Activated CD4-positive, alpha-beta T cell treated with anti-CD3 and anti-CD28 coated beads, Interleukin-10, Interleukin-2, amounts not matched to agents 100 ng/mL and 50 ng/mL, durations not matched to agents 16 hours and 8 hours (primary cell): ENCODE measurements at regions not wholly inside any gene's neighbourhood (a gene's known extent, or its start where the extent isn't known, plus 50 kb on each side); places are given as distances from the start of the nearest gene placed in this dataset.
"Not testable (repeated sequence)": the region's sequence is repeated elsewhere in the genome, so short reads cannot be mapped to it uniquely, and the experiment has no call there.

Experiments
- DNase-seq: peaks from one replicate; pipeline ENCODE4 v3.0.0-alpha.2; 2020

DNA sequence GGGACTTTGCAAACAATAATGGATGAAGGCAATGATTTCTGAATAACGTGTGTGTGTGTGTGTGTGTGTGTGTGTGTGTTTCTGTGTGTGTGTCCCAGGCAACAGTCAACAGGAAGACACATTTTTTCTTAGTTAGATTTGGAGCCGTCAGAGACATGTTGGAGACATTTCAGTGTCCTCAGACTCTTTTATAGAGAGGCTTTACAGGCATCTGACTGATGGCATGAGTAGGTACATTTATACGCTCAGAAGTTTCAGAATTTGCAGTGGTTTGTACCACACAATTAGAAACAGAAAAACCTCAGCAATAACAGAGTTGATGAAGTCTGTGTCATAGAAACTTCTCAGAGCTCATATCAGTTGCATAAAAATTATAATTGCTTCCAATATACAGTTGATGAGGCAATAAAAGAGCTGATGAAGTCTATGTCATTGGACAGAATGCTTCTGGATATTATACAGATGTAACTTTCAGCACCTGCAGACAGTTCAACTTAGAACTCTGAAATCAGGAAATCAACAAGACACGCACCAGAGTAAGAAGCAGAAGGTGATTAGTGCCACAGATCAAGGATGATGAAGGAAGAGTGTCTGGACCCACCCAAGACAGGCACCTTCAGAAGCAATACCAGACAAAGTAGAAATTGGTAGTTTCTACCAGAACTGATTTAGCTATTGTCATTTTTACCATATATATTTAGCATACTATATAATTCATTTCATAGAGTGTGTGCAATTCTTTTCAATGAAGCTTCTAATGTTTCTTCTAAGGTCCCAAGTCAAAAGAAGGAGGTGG, 104.5 kb upstream of the LYZL1 start:
- no peak for DNase-seq

DNA sequence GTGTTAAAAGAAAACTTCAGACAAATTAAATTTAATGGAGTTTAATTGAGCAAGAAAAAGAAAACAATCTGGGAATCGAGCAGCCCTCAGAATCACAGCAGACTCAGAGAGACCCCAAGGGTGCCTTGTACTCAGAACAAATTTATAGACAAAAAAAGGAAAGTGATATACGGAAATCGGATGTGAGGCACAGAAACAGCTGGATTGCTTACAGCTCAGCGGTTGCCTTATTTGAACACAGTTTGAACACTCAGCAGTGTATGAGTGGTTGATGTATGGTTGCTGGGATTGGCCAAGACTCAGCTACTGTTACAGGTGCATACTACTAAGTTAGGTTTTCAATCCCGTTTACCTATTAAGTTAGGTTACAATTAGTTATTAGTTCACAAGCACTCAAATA, 103.8 kb upstream of the LYZL1 start:
- no peak for DNase-seq

DNA sequence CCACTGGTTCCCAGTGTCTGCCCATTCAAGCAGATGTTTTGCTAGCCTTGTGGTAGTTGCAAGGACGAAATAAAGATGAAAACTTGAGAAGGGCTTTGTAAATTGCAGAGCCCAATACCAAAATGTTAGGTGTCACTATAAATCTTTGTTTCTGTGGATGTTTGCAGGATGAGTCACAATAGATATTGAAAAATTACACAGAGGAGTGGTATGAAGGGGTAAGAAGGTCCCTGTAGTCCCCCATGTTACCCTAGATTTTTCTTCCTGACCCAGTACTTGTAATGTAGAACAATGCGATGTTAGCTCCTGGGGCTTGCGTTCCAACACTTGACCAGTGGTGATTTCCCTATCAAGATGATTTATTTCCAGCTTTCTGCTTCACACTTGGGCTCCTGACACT, 102.6 kb upstream of the LYZL1 start:
- DNase-seq, result no peak

GRCh38 chr10:29189256-29189655, 99.6 kb upstream of the LYZL1 start:
- DNase-seq, result no peak

DNA sequence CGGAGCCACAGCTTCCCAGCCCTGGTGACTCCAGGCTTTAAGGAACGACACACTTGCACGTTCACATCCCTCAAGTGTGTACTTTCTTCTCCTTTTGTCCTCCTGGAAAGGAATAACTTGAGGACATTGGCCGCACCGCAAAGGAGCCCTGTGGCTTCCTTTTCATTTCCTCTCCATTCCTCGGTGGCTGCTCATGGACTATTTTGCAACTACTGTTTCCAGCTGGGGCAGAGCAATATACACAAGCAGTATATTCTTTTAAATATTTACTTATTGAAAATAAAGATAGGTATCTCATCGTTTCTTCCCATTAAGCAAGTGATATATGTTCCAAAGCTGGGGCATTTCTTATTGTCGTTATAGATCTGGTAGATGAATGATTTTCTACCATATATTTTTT, 97.2 kb upstream of the LYZL1 start:
- no peak for DNase-seq

GRCh38 chr10:29199339-29199738, 89.5 kb upstream of the LYZL1 start:
- no peak for DNase-seq

- no peak for DNase-seq
These were observed 88.8 kb upstream of the LYZL1 start for GRCh38 chr10:29199941-29200679.

DNA sequence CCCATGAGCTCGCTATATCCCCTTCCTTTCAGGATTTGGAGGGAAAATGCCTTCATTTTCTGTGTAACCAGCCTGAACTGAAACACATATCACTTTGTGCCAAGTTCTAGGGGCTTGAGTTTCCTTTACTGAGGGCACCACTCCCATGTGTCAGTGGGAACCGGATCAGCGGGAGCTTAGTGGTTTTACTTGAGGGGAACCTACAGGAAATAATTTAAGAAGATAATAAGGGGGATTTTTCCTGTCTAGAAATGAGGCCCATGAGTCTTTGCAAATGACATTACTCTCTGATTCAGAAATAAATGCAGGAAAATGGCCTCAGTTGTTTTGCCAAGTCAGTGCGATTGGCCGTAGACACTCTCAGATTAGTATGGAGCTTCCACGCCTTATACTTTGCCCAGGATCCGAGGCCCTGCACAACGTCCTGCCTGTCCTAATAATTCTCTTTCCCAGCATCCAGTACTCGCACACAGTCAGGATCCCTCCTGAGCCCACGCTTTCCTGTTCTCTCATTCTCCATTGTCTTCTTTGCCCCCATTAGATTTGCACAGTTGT, 86.4 kb upstream of the LYZL1 start:
- no peak for DNase-seq

- no peak for DNase-seq
These were observed 85.4 kb upstream of the LYZL1 start for GRCh38 chr10:29203432-29203831.

DNA sequence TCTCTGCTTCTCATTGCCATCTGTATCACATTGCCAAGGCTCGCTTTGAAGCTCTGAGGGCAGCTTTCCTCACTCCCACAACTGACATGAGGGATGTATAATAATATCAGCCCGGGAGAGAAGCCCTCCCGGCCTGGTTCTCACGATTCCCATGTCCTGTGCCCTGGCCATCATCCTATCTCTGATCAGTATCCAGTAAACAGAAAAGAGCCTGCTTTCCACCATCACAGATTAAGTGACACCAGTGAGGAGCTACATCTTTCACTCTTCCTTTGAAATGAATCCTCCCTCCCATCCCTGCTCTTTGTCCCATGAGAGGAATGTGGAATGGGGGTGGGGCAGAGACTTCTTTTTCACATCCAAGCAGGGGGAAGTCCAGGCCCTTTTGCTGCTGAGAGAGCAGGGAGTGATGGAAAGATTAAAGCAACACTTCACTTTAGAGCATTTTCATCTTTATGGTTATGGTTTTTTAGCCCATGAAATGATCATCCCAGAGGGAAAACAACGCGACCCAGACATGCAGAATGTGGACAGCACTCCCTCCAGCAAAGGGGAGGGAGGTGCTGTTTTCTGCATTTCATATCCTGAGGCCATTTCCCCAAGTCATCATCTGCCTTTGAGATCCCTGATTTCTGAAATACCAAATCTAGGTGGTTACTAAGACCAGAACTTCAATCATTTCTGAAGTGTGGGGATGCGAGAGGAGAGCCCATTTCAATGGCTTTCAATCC, 84.6 kb upstream of the LYZL1 start:
- no peak for DNase-seq

DNA sequence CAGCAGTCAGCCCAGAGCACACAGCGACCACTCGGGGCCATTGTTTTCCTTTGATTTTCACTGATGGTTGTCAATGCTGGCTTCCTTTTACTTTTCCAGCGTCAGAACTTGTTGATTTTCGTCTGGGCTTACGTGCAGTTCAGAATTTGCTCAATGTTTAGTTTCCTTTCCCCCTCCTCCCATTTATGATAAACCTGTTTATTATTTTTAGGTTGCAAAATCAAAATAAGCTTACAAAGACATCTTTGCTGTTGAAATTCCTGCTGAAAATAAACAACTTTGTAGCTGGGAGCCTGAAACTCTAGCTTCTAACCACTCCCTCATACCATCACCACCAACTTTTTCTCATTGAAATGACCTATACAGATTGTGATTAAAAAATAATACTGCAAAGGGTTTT, 83.1 kb upstream of the LYZL1 start:
- no peak for DNase-seq

GRCh38 chr10:29208845-29209244, 80.0 kb upstream of the LYZL1 start:
- no peak for DNase-seq

DNA sequence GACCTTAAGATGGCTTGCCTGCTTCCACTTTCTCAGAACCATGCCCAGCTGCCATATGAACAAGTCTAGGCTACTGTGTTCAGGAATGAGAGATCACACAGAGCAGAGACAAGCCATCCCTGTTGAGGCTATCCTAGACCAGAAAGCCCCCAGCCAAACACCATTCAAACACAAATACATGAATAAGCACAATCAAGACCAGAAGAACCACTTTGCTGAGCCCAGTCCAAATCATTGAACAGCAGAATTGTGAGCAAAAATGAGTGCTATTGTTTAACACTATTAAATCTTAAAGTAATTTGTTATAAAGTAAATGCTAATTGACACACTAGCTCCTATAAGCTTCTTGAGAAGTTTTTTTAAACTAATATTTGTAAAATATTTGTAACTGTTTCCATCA, 79.0 kb upstream of the LYZL1 start:
- DNase-seq, result no peak

GRCh38 chr10:29210266-29210868, 78.5 kb upstream of the LYZL1 start:
- DNase-seq, result no peak

- DNase-seq, result no peak
These were observed 76.3 kb upstream of the LYZL1 start for GRCh38 chr10:29212597-29212996.

- DNase-seq, result no peak
These were observed 74.3 kb upstream of the LYZL1 start for GRCh38 chr10:29214551-29214950.

GRCh38 chr10:29217292-29217738, 71.6 kb upstream of the LYZL1 start:
- no peak for DNase-seq

GRCh38 chr10:29223326-29223725, 65.5 kb upstream of the LYZL1 start:
- DNase-seq, result no peak

- no peak for DNase-seq
These were observed 64.2 kb upstream of the LYZL1 start for GRCh38 chr10:29224631-29225030.

GRCh38 chr10:29227201-29227600, 61.7 kb upstream of the LYZL1 start:
- no peak for DNase-seq

GRCh38 chr10:29228562-29228961, 60.3 kb upstream of the LYZL1 start:
- no peak for DNase-seq

DNA sequence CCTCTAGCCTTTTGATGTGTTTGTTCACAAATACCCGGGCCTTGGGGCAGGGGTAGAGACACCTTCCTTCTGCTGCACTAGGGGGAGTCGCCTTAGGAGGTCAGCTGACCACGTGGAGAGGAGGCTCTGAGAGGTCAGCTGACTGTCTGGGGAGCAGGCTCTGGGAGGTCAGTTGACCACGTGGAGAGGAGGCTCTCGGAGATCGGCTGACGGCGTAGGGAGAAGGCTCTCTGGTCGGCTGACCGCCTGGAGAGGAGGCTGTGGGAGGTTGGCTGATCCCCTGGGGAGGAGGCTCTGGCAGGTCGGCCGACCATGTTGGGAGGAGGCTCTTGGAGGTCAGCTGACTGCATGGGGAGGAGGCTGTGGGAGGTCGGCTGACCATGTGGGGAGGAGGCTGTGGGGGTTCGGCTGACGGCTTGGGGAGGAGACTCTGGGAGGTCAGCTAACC, 59.6 kb upstream of the LYZL1 start:
- no peak for DNase-seq

DNA sequence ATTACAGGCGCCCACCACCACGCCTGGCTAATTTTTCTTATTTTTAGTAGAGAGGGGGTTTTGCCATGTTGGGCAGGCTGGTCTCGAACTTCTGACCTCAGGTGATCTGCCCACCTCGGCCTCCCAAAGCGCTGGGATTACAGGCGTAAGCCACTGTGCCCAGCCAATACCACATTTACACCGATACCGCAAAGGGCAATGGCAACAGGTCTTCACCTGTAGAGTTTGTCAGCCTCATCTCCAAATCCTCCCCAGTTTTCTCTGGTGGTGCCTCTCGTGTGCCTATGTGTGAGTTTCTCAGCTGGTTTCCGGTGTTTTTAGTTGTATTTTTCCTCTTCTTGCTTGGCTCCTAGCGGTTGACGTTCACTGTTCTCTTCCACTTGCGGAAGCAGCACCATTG, 52.0 kb upstream of the LYZL1 start:
- DNase-seq, result not testable (repeated sequence)
